GM12865 (cell line): ENCODE measurements at regions not wholly inside any gene's neighbourhood (a gene's known extent, or its start where the extent isn't known, plus 50 kb on each side); places are given as distances from the start of the nearest gene placed in this dataset.

Source experiments
- DNase-seq: peaks from one replicate; pipeline ENCODE4 v3.0.0; 2010; ENCODE audit warnings: low read depth
- H3K4me3 ChIP-seq: 2 replicates; pipeline ENCODE4 v1.5.1; 2011; ENCODE audit warnings: mild to moderate bottlenecking, low read depth, low read length, control low read depth
- CTCF ChIP-seq: IDR thresholded peaks from 2 replicates; pipeline ENCODE4 v1.5.1; 2011; ENCODE audit warnings: low read length, control low read depth, low read depth, inconsistent platforms; ENCODE audit not compliant: insufficient read depth; ENCODE audit errors: missing control alignments

GRCh38 chr6:6932968-6933367, 174.8 kb upstream of the RREB1 start:
- TF ChIP-seq CTCF, result no peak
- no peak overlapping the region for H3K4me3 ChIP-seq
- no peak for DNase-seq

GRCh38 chr6:6940031-6941025, 167.4 kb upstream of the RREB1 start:
- TF ChIP-seq CTCF, result no peak
- DNase-seq, result no peak
- no peak overlapping the region for H3K4me3 ChIP-seq

- H3K4me3 ChIP-seq, result no peak overlapping the region
- TF ChIP-seq CTCF, result no peak
- DNase-seq, result no peak
Observed at GRCh38 chr6:6941201-6941600, 166.6 kb upstream of the RREB1 start.

- H3K4me3 ChIP-seq, result no peak overlapping the region
- TF ChIP-seq CTCF, result no peak
- no peak for DNase-seq
Observed at GRCh38 chr6:6942091-6942490, 165.7 kb upstream of the RREB1 start.

- no peak for TF ChIP-seq CTCF
- no peak overlapping the region for H3K4me3 ChIP-seq
- DNase-seq, result peak; percentile 24
Observed at GRCh38 chr6:6942831-6943230, 164.9 kb upstream of the RREB1 start.

- H3K4me3 ChIP-seq, result no peak overlapping the region
- no peak for TF ChIP-seq CTCF
- DNase-seq, result no peak
Observed at GRCh38 chr6:6943421-6943820, 164.3 kb upstream of the RREB1 start.
